Ovary (tissue), 7 donors: ENCODE measurements at regions not wholly inside any gene's neighbourhood (a gene's known extent, or its start where the extent isn't known, plus 50 kb on each side); places are given as distances from the start of the nearest gene placed in this dataset.

Experiments
- DNase-seq, 5 donors: peaks; one replicate each; pipeline ENCODE4 v3.0.0-alpha.2; 2019 to 2020
- H3K27ac ChIP-seq, 2 donors: fragments of 200-600 bp; one replicate each; pipeline versions ENCODE4 v1.5.1 to v1.8.0; 2019 to 2022
- H3K27me3 ChIP-seq: fragments of 200-600 bp; one replicate; pipeline ENCODE4 v1.8.0; 2022
- H3K36me3 ChIP-seq: fragments of 200-600 bp; sonication (generic); one replicate; pipeline ENCODE4 v1.5.1; 2019
- H3K4me1 ChIP-seq: one replicate; pipeline ENCODE4 v1.8.1; 2013; ENCODE audit warnings: mild to moderate bottlenecking, moderate library complexity; ENCODE audit not compliant: insufficient read depth
- H3K4me3 ChIP-seq: fragments of 200-600 bp; sonication (generic); one replicate; pipeline ENCODE4 v1.5.1; 2017
- H3K9me3 ChIP-seq, 2 donors: fragments of 200-600 bp in 1 of 2; sonication (generic) in 1 of 2; one replicate each; pipeline versions ENCODE4 v1.5.1 to v1.8.1; 2013 to 2019; ENCODE audit warnings: mild to moderate bottlenecking in 1 of 2, moderate library complexity in 1 of 2
- CTCF ChIP-seq, 3 donors: fragments of 450-650 bp in 2 of 3; fragments of 200-600 bp in 1 of 3; IDR thresholded peaks; one replicate each; pipeline versions ENCODE4 v1.5.1 to v1.8.0; 2016 to 2022; ENCODE audit warnings: antibody characterized with exemption in 3 of 3, mild to moderate bottlenecking in 1 of 3
- EP300 ChIP-seq: sonication (generic); formaldehyde crosslinking; IDR thresholded peaks from one replicate; pipeline ENCODE4 v1.6.1; 2017; ENCODE audit warnings: antibody characterized with exemption
- POLR2A ChIP-seq: fragments of 450-650 bp; IDR thresholded peaks from one replicate; pipeline ENCODE4 v1.6.1; 2017; ENCODE audit warnings: antibody characterized with exemption, mild to moderate bottlenecking, moderate library complexity
- WGBS, 3 donors: extraction: QIAGEN DNeasy Blood & Tissue Kit in 1 of 3; methylation state at CpG; one replicate each; pipeline versions ENCODE4 v1.1.5 to v1.1.7; 2013 to 2017; 5-methylcytosine and 5-hydroxymethylcytosine counted together
- intact Hi-C, 4 donors: fragments of 100-400 bp; cut with DNase I; formaldehyde crosslinking; loops; one replicate each; pipeline versions ENCODE4 v1.11.0 to v1.15.1; 2022 to 2023
- donor health status: DM: no; HTN: no; CAD: no; lungs with moderate emphysema.
- donor health status: DM: no; HTN: no; CAD: no.
- donor health status: Bipolar disorder and iron deficiency.
- donor health status: DM: no; HTN: no; CAD: no.
- donor health status: DM: yes; HTN: yes; CAD: no.

DNA sequence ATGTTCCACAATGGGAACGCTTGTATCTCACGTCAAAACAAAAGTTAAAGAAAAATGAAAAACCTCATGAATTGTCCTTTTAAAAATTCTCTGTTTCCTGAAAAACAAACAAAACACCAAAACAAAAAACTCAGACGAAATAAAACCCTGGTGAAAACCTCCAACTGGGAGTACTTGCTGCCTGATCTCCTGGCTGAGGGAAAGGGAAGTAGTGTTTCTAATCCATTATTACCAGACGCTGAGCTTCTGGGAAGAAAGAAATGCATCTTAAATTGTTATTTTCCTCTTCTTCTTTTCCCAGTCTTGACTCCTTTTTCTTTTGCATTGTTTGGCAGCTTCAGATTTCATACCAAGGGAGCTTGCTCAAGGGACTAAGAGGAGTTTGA lies 243.2 kb upstream of the RGMA start:
- Histone ChIP-seq H3K27me3 (no peaks in the 10 kb centered on the region), H3K9me3 (no peaks in the 10 kb centered on the region), H3K36me3 (no peaks in the 10 kb centered on the region), H3K4me3 (no peak overlapping the region), H3K4me1 (peaks cover 3% of the 10 kb centered on the region), H3K27ac (no peak overlapping the region)
- WGBS, 3 donors = 3 to 6% (median 5%) methylated on average over 4 of the region's 4 CpGs
- TF ChIP-seq CTCF (IDR thresholded peaks at IDR 0.05) = no peak
- no peak for TF ChIP-seq EP300
- no peak for TF ChIP-seq POLR2A
- no peak for DNase-seq
- intact Hi-C loops = no loop called here

GRCh38 chr15:93331545-93332167 lies 242.6 kb upstream of the RGMA start:
- Histone ChIP-seq H3K9me3 (no peaks in the 10 kb centered on the region), H3K4me3 (no peak overlapping the region), H3K36me3 (no peaks in the 10 kb centered on the region), H3K27me3 (no peaks in the 10 kb centered on the region), H3K27ac (no peak overlapping the region), H3K4me1 (peaks cover 3% of the 10 kb centered on the region)
- TF ChIP-seq CTCF (IDR thresholded peaks at IDR 0.05) (no peak), POLR2A (no peak), EP300 (no peak)
- 4 to 13% (median 9%) methylated on average over 9 of the region's 9 CpGs for WGBS, 3 donors
- peak in 2 of 5 donors; percentile 18 to 28 for DNase-seq
- intact Hi-C loops = no loop called here

- Histone ChIP-seq H3K27me3 (no peaks in the 10 kb centered on the region), H3K4me1 (peaks cover 3% of the 10 kb centered on the region), H3K9me3 (no peaks in the 10 kb centered on the region), H3K4me3 (no peak overlapping the region), H3K27ac (no peak overlapping the region), H3K36me3 (no peaks in the 10 kb centered on the region)
- TF ChIP-seq CTCF (IDR thresholded peaks at IDR 0.05) (no peak), EP300 (no peak), POLR2A (no peak)
- intact Hi-C loops = no loop called here
- DNase-seq = no peak
- 50 to 59% (median 51%) methylated on average over 6 of the region's 6 CpGs for WGBS, 3 donors
Measured at GRCh38 chr15:93330912-93331544, 242.0 kb upstream of the RGMA start.

DNA sequence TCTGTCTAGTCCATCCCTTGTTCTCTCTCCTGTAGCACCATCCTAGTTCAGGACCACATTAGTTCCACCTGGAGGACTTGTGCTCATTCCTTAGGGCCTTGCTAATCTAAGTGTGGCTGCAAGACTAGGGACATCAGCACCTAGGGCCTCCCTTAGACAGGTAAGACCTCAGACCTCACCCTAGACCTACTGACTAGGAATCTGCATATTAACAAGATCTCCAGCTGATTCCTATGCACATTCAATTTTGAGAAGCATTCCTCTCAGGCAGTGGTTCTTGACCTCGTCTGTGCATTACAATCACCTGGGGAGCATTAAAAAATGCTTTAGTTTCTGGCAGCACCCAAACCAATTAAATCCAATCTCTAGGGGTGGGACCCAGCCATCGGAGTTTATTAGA lies 238.4 kb upstream of the RGMA start:
- intact Hi-C loops = no loop called here
- no peak for DNase-seq
- H3K36me3 ChIP-seq = no peaks in the 10 kb centered on the region

More for the DNA sequence above, 238.4 kb upstream of the RGMA start:
- Histone ChIP-seq H3K4me3 (no peak overlapping the region), H3K4me1 (peaks cover 3% of the 10 kb centered on the region), H3K27me3 (no peaks in the 10 kb centered on the region), H3K27ac (no peak overlapping the region), H3K9me3 (no peaks in the 10 kb centered on the region)
- TF ChIP-seq CTCF (IDR thresholded peaks at IDR 0.05) = no peak
- TF ChIP-seq EP300 = no peak
- no peak for TF ChIP-seq POLR2A
- WGBS, 3 donors = 82 to 87% (median 84%) methylated on average over 2 of the region's 2 CpGs
